ENCODE measurements at regions not wholly inside any gene's neighbourhood (a gene's known extent, or its start where the extent isn't known, plus 50 kb on each side); places are given as distances from the start of the nearest gene placed in this dataset.

DNA sequence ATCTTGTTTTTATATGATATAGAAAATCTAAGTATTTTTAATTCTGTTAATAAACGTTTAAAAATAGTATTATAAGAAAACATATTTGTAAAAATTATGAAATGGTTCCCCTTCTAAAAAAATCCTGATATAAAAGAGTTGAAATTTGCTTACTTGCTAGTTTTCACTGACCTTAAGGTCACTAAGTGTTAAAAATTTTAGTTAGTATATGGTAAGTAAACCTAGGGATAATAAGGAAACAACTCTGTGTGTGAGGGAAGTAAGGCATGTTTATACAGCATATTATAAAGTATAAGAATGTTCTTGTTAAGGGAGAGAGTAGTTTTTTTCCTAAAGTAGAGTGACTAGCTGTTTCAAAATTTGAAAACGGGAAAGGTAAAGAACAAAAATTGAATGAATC lies 130.9 kb upstream of the LYPLAL1 start:
- no peaks in the 10 kb centered on the region for H3K9me3 ChIP-seq
- WGBS = 80% methylated on average over 2 of the region's 2 CpGs

DNA sequence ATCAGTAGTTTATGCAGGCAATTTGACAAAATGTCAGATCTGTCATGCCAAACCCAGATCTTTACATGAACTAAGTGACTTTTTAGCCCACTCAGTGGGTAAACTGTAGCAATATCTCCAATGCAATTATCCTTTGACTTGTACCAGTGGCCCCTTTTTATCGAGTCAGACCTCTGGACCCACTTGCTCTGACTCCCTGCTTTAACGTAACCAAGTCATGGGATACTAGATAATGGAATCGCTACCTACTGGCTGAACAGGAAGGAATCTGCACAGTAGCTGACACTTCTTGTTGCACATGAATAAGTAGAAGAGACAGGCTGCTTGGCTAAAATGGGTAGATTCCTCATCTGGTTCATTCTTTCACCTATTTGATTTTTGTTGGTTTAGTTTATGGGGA lies 128.4 kb upstream of the LYPLAL1 start:
- 97% methylated on average over 3 of the region's 3 CpGs for WGBS
- H3K27me3 ChIP-seq (replicated peaks; ENCODE audit: insufficient read depth) = no peaks in the 10 kb centered on the region
- TF ChIP-seq POLR2A (IDR thresholded peaks at IDR 0.05) = no peak
- TF ChIP-seq, protein P1, sequence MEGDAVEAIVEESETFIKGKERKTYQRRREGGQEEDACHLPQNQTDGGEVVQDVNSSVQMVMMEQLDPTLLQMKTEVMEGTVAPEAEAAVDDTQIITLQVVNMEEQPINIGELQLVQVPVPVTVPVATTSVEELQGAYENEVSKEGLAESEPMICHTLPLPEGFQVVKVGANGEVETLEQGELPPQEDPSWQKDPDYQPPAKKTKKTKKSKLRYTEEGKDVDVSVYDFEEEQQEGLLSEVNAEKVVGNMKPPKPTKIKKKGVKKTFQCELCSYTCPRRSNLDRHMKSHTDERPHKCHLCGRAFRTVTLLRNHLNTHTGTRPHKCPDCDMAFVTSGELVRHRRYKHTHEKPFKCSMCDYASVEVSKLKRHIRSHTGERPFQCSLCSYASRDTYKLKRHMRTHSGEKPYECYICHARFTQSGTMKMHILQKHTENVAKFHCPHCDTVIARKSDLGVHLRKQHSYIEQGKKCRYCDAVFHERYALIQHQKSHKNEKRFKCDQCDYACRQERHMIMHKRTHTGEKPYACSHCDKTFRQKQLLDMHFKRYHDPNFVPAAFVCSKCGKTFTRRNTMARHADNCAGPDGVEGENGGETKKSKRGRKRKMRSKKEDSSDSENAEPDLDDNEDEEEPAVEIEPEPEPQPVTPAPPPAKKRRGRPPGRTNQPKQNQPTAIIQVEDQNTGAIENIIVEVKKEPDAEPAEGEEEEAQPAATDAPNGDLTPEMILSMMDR (IDR thresholded peaks at IDR 0.05) = no peak
- TF ChIP-seq POLR2AphosphoS5 (IDR thresholded peaks at IDR 0.05) = no peak
- no peaks in the 10 kb centered on the region for H3K36me3 ChIP-seq
- H3K27ac ChIP-seq = no peak overlapping the region
- H3K9me3 ChIP-seq = no peaks in the 10 kb centered on the region
- no peaks in the 10 kb centered on the region for H3K4me1 ChIP-seq (replicated peaks)
- no peak for DNase-seq (ENCODE audit: low spot score)
- H3K4me3 ChIP-seq = no peak overlapping the region
- intact Hi-C loops (cut with DNase I) = no loop called here

More for the DNA sequence above, 130.9 kb upstream of the LYPLAL1 start:
- intact Hi-C loops (cut with DNase I) = no loop called here
- H3K4me1 ChIP-seq (replicated peaks) = no peaks in the 10 kb centered on the region
- no peak for DNase-seq (ENCODE audit: low spot score)
- H3K4me3 ChIP-seq = no peak overlapping the region
- no peak overlapping the region for H3K27ac ChIP-seq
- no peak for TF ChIP-seq POLR2A (IDR thresholded peaks at IDR 0.05)
- TF ChIP-seq POLR2AphosphoS5 (IDR thresholded peaks at IDR 0.05) = no peak
- TF ChIP-seq, protein P1 (IDR thresholded peaks at IDR 0.05) = no peak
- no peaks in the 10 kb centered on the region for H3K27me3 ChIP-seq (replicated peaks; ENCODE audit: insufficient read depth)
- H3K36me3 ChIP-seq = no peaks in the 10 kb centered on the region

DNA sequence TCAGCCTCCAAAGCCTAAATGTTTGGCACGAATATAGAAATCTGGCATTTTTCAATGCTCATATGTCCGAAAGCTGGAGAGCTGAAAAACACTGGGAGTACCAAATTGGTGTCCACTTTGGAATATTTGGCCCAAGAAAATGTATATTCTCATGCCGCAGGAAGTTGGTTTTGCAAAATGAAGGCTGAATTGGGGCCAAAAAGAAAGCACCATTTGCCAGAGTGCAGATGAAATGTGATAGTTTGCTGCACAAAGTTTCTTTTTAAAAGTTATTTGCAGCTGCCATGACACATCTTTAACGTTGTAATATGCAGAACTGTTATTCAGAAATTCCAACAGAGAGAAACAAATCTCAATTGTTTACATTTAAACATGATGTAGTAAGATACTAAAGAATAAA lies 124.2 kb upstream of the LYPLAL1 start:
- H3K4me1 ChIP-seq (replicated peaks) = no peaks in the 10 kb centered on the region
- H3K27ac ChIP-seq = no peak overlapping the region
- H3K9me3 ChIP-seq = no peaks in the 10 kb centered on the region
- DNase-seq (ENCODE audit: low spot score) = no peak
- no peak overlapping the region for H3K4me3 ChIP-seq
- 45% methylated on average over 4 of the region's 4 CpGs for WGBS
- intact Hi-C loops (cut with DNase I) = no loop called here
- H3K27me3 ChIP-seq (replicated peaks; ENCODE audit: insufficient read depth) = no peaks in the 10 kb centered on the region
- no peak for TF ChIP-seq POLR2AphosphoS5 (IDR thresholded peaks at IDR 0.05)
- TF ChIP-seq POLR2A (IDR thresholded peaks at IDR 0.05) = no peak
- TF ChIP-seq, protein P1 (IDR thresholded peaks at IDR 0.05) = no peak
- no peaks in the 10 kb centered on the region for H3K36me3 ChIP-seq

DNA sequence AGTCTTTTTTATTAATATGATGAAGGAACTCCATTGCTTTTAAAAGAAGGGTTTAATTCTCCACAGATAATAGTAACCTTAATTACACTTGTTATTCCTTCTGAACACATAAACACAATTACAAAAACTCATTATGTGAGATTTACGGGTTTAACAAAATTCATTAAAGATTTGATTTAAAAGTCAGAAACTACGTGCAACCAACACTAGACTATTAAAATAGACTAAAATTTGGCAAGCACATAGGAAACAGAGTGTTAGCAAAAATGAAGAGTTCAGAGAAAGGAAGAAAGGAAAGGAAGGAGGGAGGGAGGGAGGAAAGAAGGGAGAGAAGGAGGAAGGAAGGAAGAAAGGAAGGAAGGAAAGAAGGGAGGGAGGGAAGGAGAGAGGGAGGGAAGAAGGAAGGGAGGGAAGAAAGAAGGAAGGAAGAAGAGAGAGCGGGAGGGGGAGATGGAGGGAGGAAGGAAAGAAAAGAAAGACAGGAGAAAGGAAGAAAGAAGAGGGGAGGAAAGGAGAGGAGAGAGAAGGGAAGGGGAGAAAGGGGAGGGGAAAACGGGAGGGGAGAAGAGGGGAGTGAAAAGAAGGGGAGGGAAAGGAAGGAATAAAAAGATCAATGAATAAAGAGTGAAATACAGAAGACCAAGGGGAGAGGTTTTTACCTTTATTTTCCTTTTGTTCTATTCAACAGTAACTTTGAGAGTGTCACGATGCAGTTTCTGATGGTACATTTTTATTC lies 123.4 kb upstream of the LYPLAL1 start:
- H3K36me3 ChIP-seq = no peaks in the 10 kb centered on the region
- no peaks in the 10 kb centered on the region for H3K4me1 ChIP-seq (replicated peaks)
- intact Hi-C loops (cut with DNase I) = no loop called here
- no peaks in the 10 kb centered on the region for H3K9me3 ChIP-seq
- TF ChIP-seq POLR2A (IDR thresholded peaks at IDR 0.05) (no peak), POLR2AphosphoS5 (IDR thresholded peaks at IDR 0.05) (no peak)
- TF ChIP-seq, protein P1 (IDR thresholded peaks at IDR 0.05) = no peak
- no peak overlapping the region for H3K4me3 ChIP-seq
- H3K27ac ChIP-seq = no peak overlapping the region
- DNase-seq (ENCODE audit: low spot score) = no peak
- H3K27me3 ChIP-seq (replicated peaks; ENCODE audit: insufficient read depth) = no peaks in the 10 kb centered on the region
- 71% methylated on average over 5 of the region's 5 CpGs for WGBS

DNA sequence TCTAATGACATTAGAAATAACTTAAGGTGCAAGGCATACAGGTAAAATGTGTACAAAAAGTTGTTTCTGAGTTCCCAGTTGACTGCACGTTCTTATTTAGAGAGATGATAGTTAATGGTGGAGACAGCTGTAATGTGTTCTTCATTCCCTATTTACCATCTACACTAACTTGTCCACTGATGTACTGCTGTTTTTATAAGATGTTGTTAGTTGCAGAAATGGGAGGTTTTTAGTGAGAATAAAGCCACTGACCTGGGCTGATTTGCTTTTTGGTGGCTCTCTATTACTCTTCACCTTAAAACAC lies 122.9 kb upstream of the LYPLAL1 start:
- Histone ChIP-seq H3K27me3 (replicated peaks; ENCODE audit: insufficient read depth) (no peaks in the 10 kb centered on the region), H3K36me3 (no peaks in the 10 kb centered on the region), H3K9me3 (no peaks in the 10 kb centered on the region), H3K4me1 (replicated peaks) (no peaks in the 10 kb centered on the region), H3K27ac (no peak overlapping the region), H3K4me3 (no peak overlapping the region)
- intact Hi-C loops (cut with DNase I) = no loop called here
- WGBS = 69% methylated on average over 1 of the region's 1 CpG
- no peak for TF ChIP-seq POLR2A (IDR thresholded peaks at IDR 0.05)
- TF ChIP-seq, protein P1 (IDR thresholded peaks at IDR 0.05) = no peak
- TF ChIP-seq POLR2AphosphoS5 (IDR thresholded peaks at IDR 0.05) = no peak
- no peak for DNase-seq (ENCODE audit: low spot score)
